ENCODE measurements at regions not wholly inside any gene's neighbourhood (a gene's known extent, or its start where the extent isn't known, plus 50 kb on each side); places are given as distances from the start of the nearest gene placed in this dataset.

DNA sequence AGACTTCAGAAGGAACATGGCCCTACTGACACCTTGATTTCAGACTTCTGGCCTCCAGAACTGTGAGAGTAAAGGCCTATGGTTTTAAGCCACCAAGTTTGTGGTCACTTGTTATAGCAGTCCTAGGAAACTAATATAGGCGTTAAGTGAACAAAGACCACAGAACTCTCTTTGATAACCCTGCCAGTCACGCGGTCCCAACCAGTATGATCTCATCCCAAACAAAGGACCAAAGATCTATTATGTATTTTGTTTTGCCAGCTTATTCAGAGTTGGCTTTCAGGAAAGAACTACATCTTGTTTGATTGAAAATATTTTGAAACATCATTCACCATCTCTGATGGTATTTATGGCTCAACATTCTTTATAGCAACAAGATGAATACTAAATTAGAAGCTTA lies 294.4 kb upstream of the SLCO3A1 start:
- TF ChIP-seq, protein P1, sequence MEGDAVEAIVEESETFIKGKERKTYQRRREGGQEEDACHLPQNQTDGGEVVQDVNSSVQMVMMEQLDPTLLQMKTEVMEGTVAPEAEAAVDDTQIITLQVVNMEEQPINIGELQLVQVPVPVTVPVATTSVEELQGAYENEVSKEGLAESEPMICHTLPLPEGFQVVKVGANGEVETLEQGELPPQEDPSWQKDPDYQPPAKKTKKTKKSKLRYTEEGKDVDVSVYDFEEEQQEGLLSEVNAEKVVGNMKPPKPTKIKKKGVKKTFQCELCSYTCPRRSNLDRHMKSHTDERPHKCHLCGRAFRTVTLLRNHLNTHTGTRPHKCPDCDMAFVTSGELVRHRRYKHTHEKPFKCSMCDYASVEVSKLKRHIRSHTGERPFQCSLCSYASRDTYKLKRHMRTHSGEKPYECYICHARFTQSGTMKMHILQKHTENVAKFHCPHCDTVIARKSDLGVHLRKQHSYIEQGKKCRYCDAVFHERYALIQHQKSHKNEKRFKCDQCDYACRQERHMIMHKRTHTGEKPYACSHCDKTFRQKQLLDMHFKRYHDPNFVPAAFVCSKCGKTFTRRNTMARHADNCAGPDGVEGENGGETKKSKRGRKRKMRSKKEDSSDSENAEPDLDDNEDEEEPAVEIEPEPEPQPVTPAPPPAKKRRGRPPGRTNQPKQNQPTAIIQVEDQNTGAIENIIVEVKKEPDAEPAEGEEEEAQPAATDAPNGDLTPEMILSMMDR (IDR thresholded peaks at IDR 0.05) = no peak
- TF ChIP-seq USF2 (IDR thresholded peaks at IDR 0.05; ENCODE audit: borderline replicate concordance, low read depth, low read length) = no peak
- no peak for TF ChIP-seq SIN3A (IDR thresholded peaks at IDR 0.05; ENCODE audit: borderline replicate concordance, low read depth, low read length)
- no peak for TF ChIP-seq ELF1 (IDR thresholded peaks at IDR 0.05)
- no peak for TF ChIP-seq REST (IDR thresholded peaks at IDR 0.05; ENCODE audit: low read depth, low read length)
- no peak for TF ChIP-seq RAD21 (IDR thresholded peaks at IDR 0.05; ENCODE audit: low read length)
- TF ChIP-seq EP300 (IDR thresholded peaks at IDR 0.05; ENCODE audit: borderline replicate concordance in 1 of 2, low read depth in 1 of 2, low read length in 1 of 2) = no peak
- TF ChIP-seq CHD2 (IDR thresholded peaks at IDR 0.05; ENCODE audit: low read length, partially characterized antibody) = no peak
- TF ChIP-seq GABPA (IDR thresholded peaks at IDR 0.05; ENCODE audit: low read depth) = no peak
- TF ChIP-seq, protein P2, sequence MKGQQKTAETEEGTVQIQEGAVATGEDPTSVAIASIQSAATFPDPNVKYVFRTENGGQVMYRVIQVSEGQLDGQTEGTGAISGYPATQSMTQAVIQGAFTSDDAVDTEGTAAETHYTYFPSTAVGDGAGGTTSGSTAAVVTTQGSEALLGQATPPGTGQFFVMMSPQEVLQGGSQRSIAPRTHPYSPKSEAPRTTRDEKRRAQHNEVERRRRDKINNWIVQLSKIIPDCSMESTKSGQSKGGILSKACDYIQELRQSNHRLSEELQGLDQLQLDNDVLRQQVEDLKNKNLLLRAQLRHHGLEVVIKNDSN (IDR thresholded peaks at IDR 0.05; ENCODE audit: borderline replicate concordance, low read depth) = no peak
